SU-DHL-6 (cell line): ENCODE measurements at regions not wholly inside any gene's neighbourhood (a gene's known extent, or its start where the extent isn't known, plus 50 kb on each side); places are given as distances from the start of the nearest gene placed in this dataset.

Experiments used
- H2AFZ ChIP-seq: fragments of 200-600 bp; sonication (generic); 2 replicates; pipeline ENCODE4 v1.6.1; 2014; ENCODE audit warnings: low read depth, mild to moderate bottlenecking, moderate library complexity, mixed read lengths, antibody characterized with exemption, low read length; ENCODE audit not compliant: severe bottlenecking
- H3F3A ChIP-seq: fragments of 200-600 bp; shearing (Covaris generic); 2 replicates; pipeline ENCODE4 v1.6.0; 2016; ENCODE audit warnings: antibody characterized with exemption, mild to moderate bottlenecking; ENCODE audit not compliant: insufficient read depth
- H3K27ac ChIP-seq: fragments of 200-600 bp; sonication (generic); 2 replicates; pipeline ENCODE4 v1.5.1; 2016; ENCODE audit warnings: low read depth, mild to moderate bottlenecking, low read length, moderate library complexity, mixed read lengths
- H3K27me3 ChIP-seq: fragments of 200-600 bp; sonication (generic), shearing (Covaris generic); 2 replicates; pipeline ENCODE4 v1.6.0; 2014; ENCODE audit warnings: mild to moderate bottlenecking, low read length
- H3K36me3 ChIP-seq: fragments of 200-600 bp; sonication (generic); 2 replicates; pipeline ENCODE4 v1.6.1; 2014; ENCODE audit warnings: mild to moderate bottlenecking, low read length, mixed read lengths
- H3K4me2 ChIP-seq: fragments of 300-600, 200-600 bp; shearing (Covaris generic), sonication (generic); 2 replicates; pipeline ENCODE4 v1.6.0; 2014; ENCODE audit warnings: low read length, low read depth, mild to moderate bottlenecking; ENCODE audit not compliant: poor library complexity, severe bottlenecking
- H3K4me3 ChIP-seq: fragments of 200-600 bp; sonication (generic); 2 replicates; pipeline ENCODE4 v1.5.1; 2014; ENCODE audit warnings: antibody characterized with exemption, low read length, mild to moderate bottlenecking, mixed read lengths; ENCODE audit not compliant: insufficient read depth, poor library complexity, severe bottlenecking
- H3K79me2 ChIP-seq: fragments of 200-600 bp; sonication (generic); 2 replicates; pipeline ENCODE4 v1.6.1; 2014; ENCODE audit warnings: mild to moderate bottlenecking, low read length, moderate library complexity; ENCODE audit not compliant: insufficient read depth
- H3K9ac ChIP-seq: fragments of 200-600 bp; sonication (generic); 2 replicates; pipeline ENCODE4 v1.7.0; 2014; ENCODE audit warnings: mild to moderate bottlenecking, low read length
- H3K9me2 ChIP-seq: fragments of 200-600 bp; sonication (generic); replicated peaks from 2 replicates; pipeline ENCODE4 v1.6.1; 2014; ENCODE audit warnings: low read length; ENCODE audit not compliant: insufficient read depth
- H3K9me3 ChIP-seq: fragments of 200-600 bp; sonication (generic); 2 replicates; pipeline ENCODE4 v1.6.1; 2014; ENCODE audit warnings: low read length, mixed read lengths; ENCODE audit not compliant: insufficient read depth
- H4K20me1 ChIP-seq: fragments of 200-600 bp; sonication (generic); 2 replicates; pipeline ENCODE4 v1.6.1; 2014; ENCODE audit warnings: low read depth, mild to moderate bottlenecking, antibody characterized with exemption, low read length, moderate library complexity, mixed read lengths
- EZH2phosphoT487 ChIP-seq: fragments of 200-600 bp; sonication (generic), shearing (Covaris generic); conservative IDR thresholded peaks from 2 replicates; pipeline ENCODE4 v1.6.1; 2018; ENCODE audit warnings: mild to moderate bottlenecking, antibody characterized with exemption, low read length, moderate library complexity, mixed read lengths
- TF ChIP-seq, protein P1 (sequence below): fragments of 200-600 bp; sonication (generic); IDR thresholded peaks from one replicate; pipeline ENCODE4 v1.5.1; 2017; ENCODE audit warnings: antibody characterized with exemption, mild to moderate bottlenecking, low read length, moderate library complexity; ENCODE audit not compliant: insufficient read depth, poor library complexity, severe bottlenecking

DNA sequence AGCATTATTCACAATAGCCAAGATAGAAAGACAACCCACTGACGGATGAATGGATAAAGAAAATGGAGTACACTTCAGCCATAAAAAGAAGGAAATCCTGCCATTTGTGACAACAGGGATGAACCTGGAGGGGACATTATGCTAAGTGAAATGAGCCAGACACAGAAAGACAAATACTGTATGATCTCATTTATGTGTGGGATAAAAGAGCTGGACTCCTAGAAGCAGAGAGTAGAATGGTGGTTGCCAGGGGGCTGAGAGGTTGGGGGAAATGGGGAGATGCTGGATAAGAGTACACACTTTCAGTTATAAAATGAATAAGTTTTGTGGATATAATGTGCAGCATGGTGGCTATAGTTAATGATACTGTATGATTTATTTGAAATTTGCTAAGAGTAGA lies 124.4 kb downstream of the SEC23IP start:
- no peaks in the 10 kb centered on the region for H4K20me1 ChIP-seq
- H3K9me3 ChIP-seq = no peaks in the 10 kb centered on the region
- TF ChIP-seq, protein P1, sequence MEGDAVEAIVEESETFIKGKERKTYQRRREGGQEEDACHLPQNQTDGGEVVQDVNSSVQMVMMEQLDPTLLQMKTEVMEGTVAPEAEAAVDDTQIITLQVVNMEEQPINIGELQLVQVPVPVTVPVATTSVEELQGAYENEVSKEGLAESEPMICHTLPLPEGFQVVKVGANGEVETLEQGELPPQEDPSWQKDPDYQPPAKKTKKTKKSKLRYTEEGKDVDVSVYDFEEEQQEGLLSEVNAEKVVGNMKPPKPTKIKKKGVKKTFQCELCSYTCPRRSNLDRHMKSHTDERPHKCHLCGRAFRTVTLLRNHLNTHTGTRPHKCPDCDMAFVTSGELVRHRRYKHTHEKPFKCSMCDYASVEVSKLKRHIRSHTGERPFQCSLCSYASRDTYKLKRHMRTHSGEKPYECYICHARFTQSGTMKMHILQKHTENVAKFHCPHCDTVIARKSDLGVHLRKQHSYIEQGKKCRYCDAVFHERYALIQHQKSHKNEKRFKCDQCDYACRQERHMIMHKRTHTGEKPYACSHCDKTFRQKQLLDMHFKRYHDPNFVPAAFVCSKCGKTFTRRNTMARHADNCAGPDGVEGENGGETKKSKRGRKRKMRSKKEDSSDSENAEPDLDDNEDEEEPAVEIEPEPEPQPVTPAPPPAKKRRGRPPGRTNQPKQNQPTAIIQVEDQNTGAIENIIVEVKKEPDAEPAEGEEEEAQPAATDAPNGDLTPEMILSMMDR = no peak
- no peak for TF ChIP-seq EZH2phosphoT487
- no peaks in the 10 kb centered on the region for H3F3A ChIP-seq
- H3K9me2 ChIP-seq = no peaks in the 10 kb centered on the region
- H3K27me3 ChIP-seq = no peaks in the 10 kb centered on the region
- H3K9ac ChIP-seq = no peak overlapping the region
- no peak overlapping the region for H3K4me2 ChIP-seq
- no peak overlapping the region for H2AFZ ChIP-seq
- H3K79me2 ChIP-seq = no peaks in the 10 kb centered on the region
- H3K36me3 ChIP-seq = no peaks in the 10 kb centered on the region
- H3K27ac ChIP-seq = no peak overlapping the region
- H3K4me3 ChIP-seq = no peak overlapping the region

DNA sequence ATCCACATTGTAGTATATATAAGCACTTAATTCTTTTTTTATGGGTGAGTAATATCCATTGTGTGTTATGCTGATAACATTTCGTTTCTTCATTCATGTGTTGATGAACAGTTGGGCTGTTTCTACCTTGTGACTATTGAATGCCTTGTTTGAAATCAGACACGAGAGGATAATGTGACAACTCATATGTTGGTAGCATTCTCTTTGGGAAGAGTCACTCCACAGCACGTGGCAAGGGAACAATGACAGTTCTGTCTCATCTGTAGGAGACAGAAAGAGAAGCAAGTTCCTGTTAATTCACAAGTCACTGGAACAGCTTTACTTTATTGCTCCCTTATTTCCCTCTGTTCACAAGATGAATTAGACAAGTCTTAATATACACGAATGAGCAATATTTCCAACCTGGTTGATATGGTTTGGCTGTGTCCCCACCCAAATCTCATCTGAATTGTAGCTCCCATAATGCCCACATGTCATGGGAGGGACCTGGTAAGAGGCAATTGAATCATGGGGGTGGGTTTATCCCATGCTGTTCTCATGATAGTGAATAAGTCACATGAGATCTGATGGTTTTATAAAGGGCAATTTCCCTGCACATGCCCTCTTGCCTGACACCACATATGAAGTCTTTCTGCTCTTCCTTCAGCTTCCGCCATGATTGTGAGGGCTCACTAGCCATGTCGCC lies 125.3 kb downstream of the SEC23IP start:
- Histone ChIP-seq H2AFZ (no peak overlapping the region), H3K9me2 (no peaks in the 10 kb centered on the region), H3K79me2 (no peaks in the 10 kb centered on the region), H3K4me2 (no peak overlapping the region), H3F3A (no peaks in the 10 kb centered on the region), H3K36me3 (no peaks in the 10 kb centered on the region), H3K27me3 (no peaks in the 10 kb centered on the region), H3K9me3 (no peaks in the 10 kb centered on the region), H3K27ac (no peak overlapping the region), H4K20me1 (no peaks in the 10 kb centered on the region), H3K4me3 (no peak overlapping the region), H3K9ac (no peak overlapping the region)
- no peak for TF ChIP-seq EZH2phosphoT487
- TF ChIP-seq, protein P1 = no peak

DNA sequence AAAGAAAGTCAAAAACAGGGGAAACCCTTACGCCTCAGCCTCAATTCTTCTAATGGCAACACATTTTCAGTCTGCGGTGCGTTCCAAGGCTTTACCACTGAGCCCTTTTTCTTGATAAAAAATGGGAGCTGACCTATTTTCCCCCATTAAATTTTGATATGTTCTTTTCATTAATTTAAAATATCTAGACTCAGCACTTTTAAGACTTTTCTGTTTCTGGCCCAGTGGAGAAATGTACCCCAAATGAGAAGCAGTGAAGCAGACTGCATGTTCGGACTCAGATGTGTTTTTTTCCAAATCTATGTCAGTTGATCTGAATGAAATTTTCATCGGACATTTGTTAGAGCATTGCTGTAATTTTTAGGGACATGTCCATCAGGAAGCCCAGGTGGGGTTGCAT lies 126.2 kb downstream of the SEC23IP start:
- no peak overlapping the region for H3K4me2 ChIP-seq
- no peaks in the 10 kb centered on the region for H3F3A ChIP-seq
- TF ChIP-seq, protein P1 = no peak
- TF ChIP-seq EZH2phosphoT487 = no peak
- no peak overlapping the region for H2AFZ ChIP-seq
- no peaks in the 10 kb centered on the region for H3K79me2 ChIP-seq
- H3K9me2 ChIP-seq = no peaks in the 10 kb centered on the region
- H3K9ac ChIP-seq = no peak overlapping the region
- H4K20me1 ChIP-seq = no peaks in the 10 kb centered on the region
- H3K36me3 ChIP-seq = no peaks in the 10 kb centered on the region
- H3K9me3 ChIP-seq = no peaks in the 10 kb centered on the region
- no peak overlapping the region for H3K4me3 ChIP-seq
- no peak overlapping the region for H3K27ac ChIP-seq
- H3K27me3 ChIP-seq = no peaks in the 10 kb centered on the region
